CD1c-positive myeloid dendritic cell (primary cell): ENCODE measurements at regions not wholly inside any gene's neighbourhood (a gene's known extent, or its start where the extent isn't known, plus 50 kb on each side); places are given as distances from the start of the nearest gene placed in this dataset.
A peak's percentile ranks its signal among the peaks of the same experiment; 100 is the strongest.

ENCODE experiments used
- DNase-seq: peaks from one replicate; pipeline ENCODE4 v3.0.0-alpha.2; 2016; ENCODE audit errors: extremely low spot score

GRCh38 chr3:30945291-30945690 is 50.8 kb upstream of the GADL1 start:
- no peak for DNase-seq

- DNase-seq: peak; percentile 11
Observed at GRCh38 chr3:30948426-30948825, 54.0 kb upstream of the GADL1 start.

- DNase-seq: no peak
Observed at GRCh38 chr3:30951826-30952225, 57.4 kb upstream of the GADL1 start.

GRCh38 chr3:30952786-30953185 is 58.3 kb upstream of the GADL1 start:
- no peak for DNase-seq

- DNase-seq: no peak
Observed at GRCh38 chr3:30954426-30954825, 60.0 kb upstream of the GADL1 start.

GRCh38 chr3:30962084-30962483 is 67.6 kb upstream of the GADL1 start:
- DNase-seq: no peak

- DNase-seq: no peak
Observed at GRCh38 chr3:30962493-30962892, 68.0 kb upstream of the GADL1 start.

- DNase-seq: no peak
Observed at GRCh38 chr3:30963223-30963722, 68.8 kb upstream of the GADL1 start.

GRCh38 chr3:30964612-30965011 is 70.2 kb upstream of the GADL1 start:
- no peak for DNase-seq

- DNase-seq: no peak
Observed at GRCh38 chr3:30966896-30967295, 72.4 kb upstream of the GADL1 start.

GRCh38 chr3:30970183-30970582 is 75.7 kb upstream of the GADL1 start:
- no peak for DNase-seq

GRCh38 chr3:30972449-30972848 is 78.0 kb upstream of the GADL1 start:
- DNase-seq: no peak

- DNase-seq: no peak
Observed at GRCh38 chr3:30974071-30974470, 79.6 kb upstream of the GADL1 start.

- DNase-seq: no peak
Observed at GRCh38 chr3:30977592-30977991, 83.1 kb upstream of the GADL1 start.

- no peak for DNase-seq
Observed at GRCh38 chr3:30980993-30981392, 86.5 kb upstream of the GADL1 start.

GRCh38 chr3:30982416-30983075 is 88.1 kb upstream of the GADL1 start:
- no peak for DNase-seq

- DNase-seq: no peak
Observed at GRCh38 chr3:30984855-30985749, 90.6 kb upstream of the GADL1 start.

- DNase-seq: no peak
Observed at GRCh38 chr3:30986551-30986950, 92.1 kb upstream of the GADL1 start.

- DNase-seq: no peak
Observed at GRCh38 chr3:30988769-30989168, 94.3 kb upstream of the GADL1 start.

- DNase-seq: no peak
Observed at GRCh38 chr3:30989276-30990030, 95.0 kb upstream of the GADL1 start.

- no peak for DNase-seq
Observed at GRCh38 chr3:30996467-30996866, 102.0 kb upstream of the GADL1 start.

GRCh38 chr3:31002730-31003129 is 108.3 kb upstream of the GADL1 start:
- DNase-seq: peak; percentile 54
